HG03103 (cell line): ENCODE measurements at regions not wholly inside any gene's neighbourhood (a gene's known extent, or its start where the extent isn't known, plus 50 kb on each side); places are given as distances from the start of the nearest gene placed in this dataset.
"Not testable (repeated sequence)": the region's sequence is repeated elsewhere in the genome, so short reads cannot be mapped to it uniquely, and the experiment has no call there.

Source experiments
- ATAC-seq: cut with Tn5 transposase; IDR thresholded peaks from one replicate; pipeline ENCODE4 v1.9.1; 2021; ENCODE audit warnings: low read depth; ENCODE audit not compliant: unreplicated experiment

DNA sequence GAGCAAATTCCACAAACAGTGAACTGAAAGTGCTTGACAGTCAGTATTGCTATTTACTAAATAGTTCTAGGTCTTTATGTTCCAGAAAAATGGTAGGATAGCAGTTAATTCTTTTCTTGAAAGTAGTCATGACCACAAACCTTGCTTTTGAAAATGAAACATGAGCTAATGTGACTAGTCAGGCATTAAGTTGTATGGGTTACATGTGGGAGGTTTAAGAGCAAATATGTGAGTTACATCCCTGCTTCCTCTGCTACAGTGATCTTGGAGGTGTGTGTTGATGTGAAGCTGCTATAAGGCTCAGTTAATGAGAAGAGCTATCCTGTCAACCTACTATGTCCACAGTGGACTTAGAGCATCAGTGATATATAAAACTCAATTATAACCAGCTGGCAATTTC is 741.6 kb downstream of the FSCB start:
- peak; percentile 70 for ATAC-seq

DNA sequence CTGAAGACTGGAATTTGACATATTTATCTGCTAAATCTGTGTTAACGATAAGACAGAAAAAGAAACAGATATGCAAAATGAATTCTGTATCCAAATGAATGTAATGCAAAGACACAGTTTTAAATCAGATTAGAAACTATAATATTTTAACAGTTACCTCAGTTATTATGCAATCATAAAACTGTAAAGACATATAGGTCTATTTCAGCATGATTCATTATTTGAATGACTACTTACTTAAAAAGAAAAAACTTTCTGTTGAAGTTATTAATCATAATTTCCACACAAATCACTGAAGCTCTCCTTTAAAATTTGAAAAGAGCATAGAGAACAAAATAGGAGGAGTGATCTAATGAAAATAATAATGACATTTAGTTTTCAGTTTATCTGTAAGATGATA is 742.6 kb downstream of the FSCB start:
- no peak for ATAC-seq

DNA sequence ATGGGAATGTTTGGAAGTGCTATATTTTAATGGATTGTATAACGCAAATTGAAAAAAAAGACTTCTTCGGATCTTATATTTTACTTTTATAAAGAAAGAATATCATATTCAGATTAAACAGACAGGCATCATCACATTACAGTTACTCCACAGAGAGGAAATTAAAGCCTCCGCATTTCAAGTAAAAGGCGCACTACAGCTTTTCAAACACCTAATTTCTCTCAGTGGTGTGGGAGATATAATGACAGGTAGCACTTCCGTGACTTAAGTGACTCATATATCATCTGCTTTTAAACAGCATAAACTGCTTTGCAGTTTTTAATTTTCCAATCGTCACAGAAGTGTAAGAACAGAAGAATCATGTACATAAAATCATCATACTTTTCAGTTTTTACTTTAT is 751.4 kb downstream of the FSCB start:
- no peak for ATAC-seq

DNA sequence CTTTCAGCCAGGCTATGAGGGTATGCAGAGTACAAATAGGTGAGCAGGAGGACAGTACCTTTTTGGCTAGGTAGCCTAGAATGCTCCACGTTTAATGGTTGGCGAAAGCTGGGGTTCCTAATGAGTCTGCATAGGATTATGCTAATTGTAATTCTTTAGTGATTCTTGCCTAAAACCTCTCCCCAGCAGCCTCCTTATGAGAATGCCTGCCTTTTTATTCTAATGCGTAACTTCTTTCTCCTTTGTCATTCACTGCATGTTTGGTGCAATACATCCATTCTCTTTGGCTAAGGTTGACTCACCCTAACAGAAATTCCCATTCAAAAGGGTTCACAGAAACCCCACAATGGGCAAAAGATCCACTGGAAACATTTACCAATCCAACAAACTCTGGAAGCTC is 752.2 kb downstream of the FSCB start:
- no peak for ATAC-seq

GRCh38 chr14:43745746-43746145 is 761.3 kb downstream of the FSCB start:
- no peak for ATAC-seq

- ATAC-seq: no peak
Measured at GRCh38 chr14:43735932-43736331, 771.2 kb downstream of the FSCB start.

GRCh38 chr14:43729143-43729542 is 777.9 kb downstream of the FSCB start:
- ATAC-seq: no peak

GRCh38 chr14:43706900-43707299 is 800.2 kb downstream of the FSCB start:
- no peak for ATAC-seq

DNA sequence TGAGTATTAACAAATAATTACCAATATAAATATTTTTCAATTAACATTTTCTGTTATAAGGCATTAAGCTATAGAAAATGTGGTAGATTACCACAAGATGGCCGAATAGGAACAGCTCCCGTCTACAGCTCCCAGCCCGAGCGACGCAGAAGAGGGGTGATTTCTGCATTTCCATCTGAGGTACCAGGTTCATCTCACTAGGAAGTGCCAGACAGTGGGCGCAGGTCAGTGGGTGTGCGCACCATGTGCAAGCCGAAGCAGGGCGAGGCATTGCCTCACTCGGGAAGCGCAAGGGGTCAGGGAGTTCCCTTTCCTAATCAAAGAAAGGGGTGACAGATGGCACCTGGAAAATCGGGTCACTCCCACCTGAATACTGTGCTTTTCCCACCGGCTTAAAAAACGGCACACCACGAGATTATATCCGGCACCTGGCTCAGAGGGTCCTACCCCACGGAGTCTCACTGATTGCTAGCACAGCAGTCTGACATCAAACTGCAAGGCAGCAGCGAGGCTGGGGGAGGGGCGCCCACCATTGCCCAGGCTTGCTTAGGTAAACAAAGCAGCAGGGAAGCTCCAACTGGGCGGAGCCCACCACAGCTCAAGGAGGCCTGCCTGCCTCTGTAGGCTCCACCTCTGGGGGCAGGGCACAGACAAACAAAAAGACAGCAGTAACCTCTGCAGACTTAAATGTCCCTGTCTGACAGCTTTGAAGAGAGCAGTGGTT is 808.4 kb downstream of the FSCB start:
- ATAC-seq: not testable (repeated sequence)

DNA sequence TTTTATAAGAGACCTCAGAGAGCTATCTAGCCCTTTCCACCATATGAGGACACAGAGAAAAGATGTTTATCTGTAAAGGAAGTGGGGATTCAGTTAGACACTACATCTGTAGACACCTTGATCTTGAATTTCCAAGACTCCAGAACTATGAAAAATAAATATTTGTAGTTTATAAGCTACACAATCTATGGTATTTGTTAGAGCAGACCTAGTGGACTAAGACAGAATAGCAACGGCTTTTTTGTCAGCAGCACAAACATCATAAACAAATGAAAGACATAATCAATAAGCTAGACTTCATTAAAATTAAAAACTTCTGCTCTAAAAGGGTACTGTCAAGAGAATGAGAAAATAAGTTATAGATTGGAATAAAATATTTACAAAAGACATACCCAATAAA is 810.1 kb downstream of the FSCB start:
- no peak for ATAC-seq

DNA sequence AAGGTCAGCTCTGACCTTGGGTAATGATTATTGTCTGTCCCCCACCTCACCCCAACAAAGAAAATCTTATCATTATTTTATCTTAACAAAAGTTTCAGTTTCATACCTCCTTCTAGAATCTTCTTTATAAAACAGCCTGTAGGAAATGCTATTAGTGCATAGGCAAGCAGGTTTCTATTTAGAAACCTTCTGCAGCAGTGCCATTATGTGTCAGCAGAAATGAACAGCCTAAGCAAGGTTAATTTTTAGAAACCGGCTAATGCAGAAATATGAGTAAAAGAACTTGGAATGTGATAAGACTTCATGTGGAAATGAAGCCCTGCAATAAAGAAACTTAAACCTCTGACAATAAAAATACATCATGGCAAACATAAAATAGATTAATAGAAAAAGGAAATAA is 814.4 kb downstream of the FSCB start:
- no peak for ATAC-seq

DNA sequence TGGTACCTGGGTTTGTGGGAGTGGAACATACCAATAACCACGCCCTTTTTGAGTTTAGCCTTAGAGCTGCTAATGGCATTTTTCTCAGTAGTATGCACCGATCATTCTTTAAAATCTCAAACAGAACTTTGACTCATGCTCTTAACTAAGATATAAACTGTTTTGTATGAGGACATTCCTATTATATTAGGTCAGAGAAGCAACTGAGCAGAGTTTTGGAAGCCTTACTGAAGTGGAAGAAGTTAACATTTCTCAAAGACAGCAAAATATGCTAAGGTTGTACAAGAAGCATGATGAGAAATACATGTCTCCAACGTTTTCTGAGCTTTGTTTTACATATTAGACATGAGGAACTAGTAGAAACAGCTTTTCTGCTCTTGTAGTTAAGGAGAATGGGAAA is 819.2 kb downstream of the FSCB start:
- no peak for ATAC-seq

DNA sequence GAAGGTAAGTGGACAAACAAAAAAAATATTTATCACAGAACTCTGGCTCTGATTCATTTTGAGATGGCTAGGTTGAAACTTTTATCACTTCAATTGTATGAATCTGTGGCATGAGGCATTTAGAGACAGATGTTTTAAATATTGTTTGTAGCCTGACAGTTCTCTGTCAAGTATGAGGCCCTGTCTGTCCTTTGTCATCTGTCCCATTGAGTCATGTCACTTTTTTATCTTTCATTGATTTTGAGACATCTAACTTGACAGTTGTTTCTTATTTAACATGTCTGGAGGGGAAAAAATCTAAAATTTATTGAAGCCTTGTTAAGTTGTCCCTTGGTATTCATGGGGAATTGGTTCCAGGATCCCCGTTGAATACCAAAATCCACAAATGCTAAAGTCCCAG is 829.5 kb downstream of the FSCB start:
- ATAC-seq: no peak

GRCh38 chr14:43674273-43674672 is 832.8 kb downstream of the FSCB start:
- no peak for ATAC-seq

DNA sequence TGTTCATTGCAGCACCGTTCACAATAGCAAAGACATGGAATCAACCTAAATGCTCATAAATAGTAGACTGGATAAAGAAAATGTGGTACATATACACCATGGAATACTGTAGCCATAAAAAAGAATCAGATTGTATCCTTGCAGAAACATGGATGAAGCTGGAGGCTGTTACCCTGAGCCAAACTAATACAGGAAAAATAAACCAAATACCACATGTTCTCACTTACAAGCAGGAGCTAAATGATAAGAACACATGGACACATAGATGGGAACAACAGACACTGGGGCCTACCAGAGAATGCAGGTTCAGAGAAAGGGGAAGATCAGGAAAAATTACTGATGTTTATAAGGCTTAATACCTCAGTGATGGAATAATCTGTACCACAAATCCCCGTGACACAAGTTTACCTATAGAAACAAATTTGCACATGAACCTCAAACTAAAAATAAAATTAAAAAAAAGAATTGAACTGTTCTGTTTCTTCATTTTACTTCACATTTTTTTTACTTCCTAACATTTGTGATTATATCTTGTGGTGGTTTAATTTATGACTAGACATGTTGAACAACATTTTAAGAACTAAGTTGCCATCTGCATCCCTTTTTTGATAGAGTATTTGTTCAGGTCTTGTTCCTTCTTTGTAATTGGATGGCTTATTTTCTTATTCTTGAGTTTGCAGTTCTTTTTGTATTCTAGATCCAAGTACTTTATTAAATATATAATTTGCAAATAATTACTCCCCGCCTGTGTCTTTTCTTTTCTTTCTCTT is 835.2 kb downstream of the FSCB start:
- no peak for ATAC-seq

DNA sequence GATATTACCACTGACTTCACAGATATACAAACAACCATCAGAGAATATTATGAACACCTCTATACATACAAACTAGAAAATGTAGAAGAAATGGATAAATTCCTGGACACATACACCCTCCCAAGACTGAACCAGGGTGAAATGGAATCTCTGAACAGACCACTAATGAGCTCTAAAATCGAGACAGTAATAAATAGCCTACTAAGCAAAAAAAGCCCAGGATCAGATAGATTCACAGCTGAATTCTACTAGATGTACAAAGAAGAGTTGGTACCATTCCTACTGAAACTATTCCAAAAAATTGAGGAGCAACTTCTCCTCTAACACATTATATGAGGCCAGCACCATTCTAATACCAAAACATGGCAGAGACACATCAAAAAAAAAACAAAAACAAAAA is 837.7 kb downstream of the FSCB start:
- no peak for ATAC-seq

DNA sequence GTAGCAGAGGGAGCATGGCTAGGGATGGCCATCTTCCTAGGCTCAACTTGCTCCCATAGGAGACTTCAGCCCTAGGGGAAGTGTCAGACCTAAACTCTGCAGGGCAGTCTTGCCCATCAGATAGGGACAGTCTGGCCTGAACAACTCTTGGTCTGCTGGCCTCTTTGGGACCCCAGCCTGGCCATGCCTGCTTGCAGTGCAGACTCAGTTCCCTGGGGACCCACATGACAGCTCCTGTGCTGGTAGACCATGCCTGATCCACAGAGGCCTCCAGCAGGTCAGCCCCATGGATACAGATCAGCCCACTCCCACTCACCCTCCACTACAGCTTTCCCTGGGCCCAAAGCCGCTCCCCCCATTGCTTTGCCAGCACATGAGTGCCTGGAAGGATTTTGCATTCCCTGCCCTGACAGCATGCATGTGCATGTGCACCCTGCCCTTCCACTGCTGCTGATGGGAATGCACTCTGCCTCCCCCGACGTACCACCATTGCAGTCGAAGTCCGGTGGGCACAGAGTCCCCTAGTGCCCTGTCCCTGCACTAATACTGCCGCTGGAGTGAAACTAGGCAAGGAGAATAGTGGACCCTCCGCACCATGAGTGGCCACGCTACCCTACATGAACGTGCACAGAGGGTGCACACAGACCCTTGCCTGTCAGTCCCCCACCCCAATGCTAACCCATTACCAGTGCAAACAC is 841.4 kb downstream of the FSCB start:
- ATAC-seq: no peak

DNA sequence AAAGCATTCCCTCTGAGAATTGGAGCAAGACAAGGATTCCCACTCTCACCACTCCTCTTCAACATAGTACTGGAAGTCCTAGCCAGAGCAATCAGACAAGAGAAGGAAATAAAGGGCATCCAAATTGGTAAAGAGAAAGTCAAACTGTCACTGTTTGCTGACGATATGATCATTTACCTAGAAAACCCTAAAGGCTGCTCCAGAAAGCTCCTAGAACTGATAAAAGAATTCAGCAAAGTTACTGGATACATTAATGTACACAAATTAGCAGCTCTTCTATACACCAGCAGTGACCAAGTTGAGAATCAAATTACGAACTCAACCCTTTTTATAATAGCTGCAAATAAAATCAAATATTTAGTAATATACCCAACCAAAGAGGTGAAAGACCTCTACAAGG is 851.9 kb downstream of the FSCB start:
- not testable (repeated sequence) for ATAC-seq

- ATAC-seq: no peak
Measured at GRCh38 chr14:43651896-43652295, 855.2 kb downstream of the FSCB start.

- no peak for ATAC-seq
Measured at GRCh38 chr14:43651185-43651787, 855.8 kb downstream of the FSCB start.

DNA sequence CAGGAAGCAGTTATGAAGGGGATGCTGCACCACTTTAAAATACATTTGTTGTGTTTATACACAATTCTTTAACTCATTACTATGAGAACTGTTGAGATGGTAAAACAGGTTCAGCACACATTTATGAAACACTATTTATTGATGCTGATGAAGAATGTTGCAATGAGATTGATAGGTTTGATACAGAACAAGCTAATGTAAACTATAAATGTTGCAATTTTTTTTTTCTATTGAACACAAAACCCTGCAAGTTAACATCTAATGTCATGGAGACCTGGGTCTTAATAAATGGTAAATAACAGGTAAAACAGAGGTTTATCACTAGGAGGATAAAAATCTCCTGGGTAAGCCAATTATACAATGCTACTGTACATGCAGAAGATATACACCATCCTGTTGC is 857.6 kb downstream of the FSCB start:
- ATAC-seq: no peak
